ENCODE measurements at regions not wholly inside any gene's neighbourhood (a gene's known extent, or its start where the extent isn't known, plus 50 kb on each side); places are given as distances from the start of the nearest gene placed in this dataset.

- DNase-seq (ENCODE audit: low spot score): no peak
Observed at GRCh38 chr21:29228306-29228705, 70.4 kb upstream of the BACH1 start.

- no peak for DNase-seq (ENCODE audit: low spot score)
Observed at GRCh38 chr21:29230551-29231261, 68.0 kb upstream of the BACH1 start.

GRCh38 chr21:29231756-29232529, 66.8 kb upstream of the BACH1 start:
- no peak for DNase-seq (ENCODE audit: low spot score)

GRCh38 chr21:29232530-29233255, 66.0 kb upstream of the BACH1 start:
- DNase-seq (ENCODE audit: low spot score): no peak

GRCh38 chr21:29233256-29233546, 65.5 kb upstream of the BACH1 start:
- DNase-seq (ENCODE audit: low spot score): no peak

- DNase-seq (ENCODE audit: low spot score): no peak
Observed at GRCh38 chr21:29233611-29234540, 64.8 kb upstream of the BACH1 start.

GRCh38 chr21:29235714-29236197, 63.0 kb upstream of the BACH1 start:
- no peak for DNase-seq (ENCODE audit: low spot score)

GRCh38 chr21:29236201-29236600, 62.5 kb upstream of the BACH1 start:
- DNase-seq (ENCODE audit: low spot score): no peak

- DNase-seq (ENCODE audit: low spot score): peak; percentile 98
Observed at GRCh38 chr21:29237110-29238052, 61.3 kb upstream of the BACH1 start.

GRCh38 chr21:29238053-29238966, 60.4 kb upstream of the BACH1 start:
- DNase-seq (ENCODE audit: low spot score): no peak

GRCh38 chr21:29238967-29239290, 59.8 kb upstream of the BACH1 start:
- no peak for DNase-seq (ENCODE audit: low spot score)

GRCh38 chr21:29240136-29240535, 58.6 kb upstream of the BACH1 start:
- peak; percentile 91 for DNase-seq (ENCODE audit: low spot score)

- DNase-seq (ENCODE audit: low spot score): no peak
Observed at GRCh38 chr21:29242201-29242600, 56.5 kb upstream of the BACH1 start.

- DNase-seq (ENCODE audit: low spot score): no peak
Observed at GRCh38 chr21:29243188-29243587, 55.5 kb upstream of the BACH1 start.

- no peak for DNase-seq (ENCODE audit: low spot score)
Observed at GRCh38 chr21:29245104-29245643, 53.5 kb upstream of the BACH1 start.

- no peak for DNase-seq (ENCODE audit: low spot score)
Observed at GRCh38 chr21:29245863-29246262, 52.9 kb upstream of the BACH1 start.

- DNase-seq (ENCODE audit: low spot score): no peak
Observed at GRCh38 chr21:29246614-29247013, 52.1 kb upstream of the BACH1 start.

- DNase-seq (ENCODE audit: low spot score): no peak
Observed at GRCh38 chr21:29248124-29248523, 50.6 kb upstream of the BACH1 start.

Measured in cerebellar cortex (tissue), 1 donor.